ENCODE measurements at regions not wholly inside any gene's neighbourhood (a gene's known extent, or its start where the extent isn't known, plus 50 kb on each side); places are given as distances from the start of the nearest gene placed in this dataset.

DNA sequence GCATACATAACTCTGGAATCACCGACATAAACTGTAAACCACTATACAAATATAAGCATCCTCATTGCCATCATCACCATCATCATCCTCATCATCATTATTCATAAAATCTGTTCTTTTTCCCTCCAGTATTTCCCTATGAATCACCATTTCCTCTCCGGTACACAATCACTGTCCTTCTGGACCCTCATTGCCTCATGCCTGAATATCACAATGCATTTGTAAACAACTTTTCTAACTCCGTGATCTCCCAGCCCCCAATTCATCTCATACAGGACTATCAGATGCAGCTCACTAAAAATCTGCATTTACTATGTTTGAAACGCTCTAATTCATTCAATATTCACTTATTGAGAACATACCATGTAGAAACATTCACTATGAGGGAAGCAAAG lies 339.7 kb downstream of the TBC1D32 start (continued):
- no peak for TF ChIP-seq EP300 (IDR thresholded peaks at IDR 0.05; ENCODE audit: borderline replicate concordance in 1 of 2, low read depth in 1 of 2, low read length in 1 of 2)
- no peak for TF ChIP-seq ELF1 (IDR thresholded peaks at IDR 0.05)
- no peak for TF ChIP-seq EZH2phosphoT487 (IDR thresholded peaks at IDR 0.05; ENCODE audit: borderline replicate concordance, low read depth)
- no peak for TF ChIP-seq JUND (IDR thresholded peaks at IDR 0.05)

GRCh38 chr6:120993929-120994572 lies 340.2 kb downstream of the TBC1D32 start:
- no peak overlapping the region for H3K9ac ChIP-seq
- no peaks in the 10 kb centered on the region for H3K4me1 ChIP-seq (ENCODE audit: control insufficient read depth in 1 of 2, insufficient read depth in 2 of 2, low read depth in 1 of 2, low read length in 1 of 2)
- H3K4me2 ChIP-seq, result no peak overlapping the region
- H3K27ac ChIP-seq (ENCODE audit: low read depth in 2 of 2, low read length in 1 of 2), result no peak overlapping the region
- no peak for DNase-seq
- ChIA-PET CTCF (no interaction called here), POLR2A (no interaction called here)
- no peaks in the 10 kb centered on the region for H3F3A ChIP-seq (replicated peaks; ENCODE audit: insufficient read depth)
- no peaks in the 10 kb centered on the region for H4K20me1 ChIP-seq (ENCODE audit: insufficient read depth)
- TF ChIP-seq CHD2 (IDR thresholded peaks at IDR 0.05; ENCODE audit: low read length, partially characterized antibody) (no peak), TAF1 (IDR thresholded peaks at IDR 0.05; ENCODE audit: borderline replicate concordance, low read depth, low read length) (no peak), RAD21 (IDR thresholded peaks at IDR 0.05; ENCODE audit: low read length) (no peak), FOXM1 (IDR thresholded peaks at IDR 0.05; ENCODE audit: low read depth) (no peak)
- TF ChIP-seq, protein P1, sequence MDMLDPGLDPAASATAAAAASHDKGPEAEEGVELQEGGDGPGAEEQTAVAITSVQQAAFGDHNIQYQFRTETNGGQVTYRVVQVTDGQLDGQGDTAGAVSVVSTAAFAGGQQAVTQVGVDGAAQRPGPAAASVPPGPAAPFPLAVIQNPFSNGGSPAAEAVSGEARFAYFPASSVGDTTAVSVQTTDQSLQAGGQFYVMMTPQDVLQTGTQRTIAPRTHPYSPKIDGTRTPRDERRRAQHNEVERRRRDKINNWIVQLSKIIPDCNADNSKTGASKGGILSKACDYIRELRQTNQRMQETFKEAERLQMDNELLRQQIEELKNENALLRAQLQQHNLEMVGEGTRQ (IDR thresholded peaks at IDR 0.05; ENCODE audit: borderline replicate concordance, low read depth, low read length), result no peak
- H3K4me3 ChIP-seq (ENCODE audit: low read depth in 2 of 2, low read length in 1 of 2), result no peak overlapping the region
- H3K27me3 ChIP-seq (ENCODE audit: insufficient read depth), result no peaks in the 10 kb centered on the region
- no peaks in the 10 kb centered on the region for H3K36me3 ChIP-seq (replicated peaks in 1 of 2; ENCODE audit: control insufficient read depth in 1 of 2, insufficient read depth in 2 of 2, low read length in 1 of 2)
- WGBS (ENCODE audit: low lambda C conversion rate), result 16% methylated on average over 2 of the region's 2 CpGs
- H3K9me2 ChIP-seq, result no peaks in the 10 kb centered on the region
- H3K9me3 ChIP-seq, result no peaks in the 10 kb centered on the region
- no peak overlapping the region for H2AFZ ChIP-seq (ENCODE audit: low read depth)
- no peaks in the 10 kb centered on the region for H3K79me2 ChIP-seq (ENCODE audit: insufficient read depth)

- Histone ChIP-seq H3K9me2 (no peaks in the 10 kb centered on the region), H3K4me1 (ENCODE audit: control insufficient read depth in 1 of 2, insufficient read depth in 2 of 2, low read depth in 1 of 2, low read length in 1 of 2) (no peaks in the 10 kb centered on the region), H3K4me3 (ENCODE audit: low read depth in 2 of 2, low read length in 1 of 2) (no peak overlapping the region), H3F3A (replicated peaks; ENCODE audit: insufficient read depth) (no peaks in the 10 kb centered on the region), H3K79me2 (ENCODE audit: insufficient read depth) (no peaks in the 10 kb centered on the region), H3K9ac (no peak overlapping the region), H3K36me3 (replicated peaks in 1 of 2; ENCODE audit: control insufficient read depth in 1 of 2, insufficient read depth in 2 of 2, low read length in 1 of 2) (no peaks in the 10 kb centered on the region), H3K9me3 (no peaks in the 10 kb centered on the region), H3K27ac (ENCODE audit: low read depth in 2 of 2, low read length in 1 of 2) (no peak overlapping the region), H3K27me3 (ENCODE audit: insufficient read depth) (no peaks in the 10 kb centered on the region), H4K20me1 (ENCODE audit: insufficient read depth) (no peaks in the 10 kb centered on the region), H2AFZ (ENCODE audit: low read depth) (no peak overlapping the region), H3K4me2 (no peak overlapping the region)
- ChIA-PET CTCF (no interaction called here), POLR2A (no interaction called here)
- TF ChIP-seq GABPA (IDR thresholded peaks at IDR 0.05; ENCODE audit: low read depth) (no peak), RFX5 (IDR thresholded peaks at IDR 0.05; ENCODE audit: low read length) (no peak), ZBTB33 (IDR thresholded peaks at IDR 0.05; ENCODE audit: borderline replicate concordance, low read depth) (no peak), RAD21 (IDR thresholded peaks at IDR 0.05; ENCODE audit: low read length) (no peak), MEF2A (IDR thresholded peaks at IDR 0.05; ENCODE audit: borderline replicate concordance, low read depth) (no peak), CHD2 (IDR thresholded peaks at IDR 0.05; ENCODE audit: low read length, partially characterized antibody) (no peak), EP300 (IDR thresholded peaks at IDR 0.05; ENCODE audit: borderline replicate concordance in 1 of 2, low read depth in 1 of 2, low read length in 1 of 2) (no peak), IRF3 (IDR thresholded peaks at IDR 0.05; ENCODE audit: low read depth, low read length) (no peak)
- DNase-seq, result no peak
Observed at GRCh38 chr6:120992257-120992656, 342.0 kb downstream of the TBC1D32 start.
